ENCODE measurements at regions not wholly inside any gene's neighbourhood (a gene's known extent, or its start where the extent isn't known, plus 50 kb on each side); places are given as distances from the start of the nearest gene placed in this dataset.

DNA sequence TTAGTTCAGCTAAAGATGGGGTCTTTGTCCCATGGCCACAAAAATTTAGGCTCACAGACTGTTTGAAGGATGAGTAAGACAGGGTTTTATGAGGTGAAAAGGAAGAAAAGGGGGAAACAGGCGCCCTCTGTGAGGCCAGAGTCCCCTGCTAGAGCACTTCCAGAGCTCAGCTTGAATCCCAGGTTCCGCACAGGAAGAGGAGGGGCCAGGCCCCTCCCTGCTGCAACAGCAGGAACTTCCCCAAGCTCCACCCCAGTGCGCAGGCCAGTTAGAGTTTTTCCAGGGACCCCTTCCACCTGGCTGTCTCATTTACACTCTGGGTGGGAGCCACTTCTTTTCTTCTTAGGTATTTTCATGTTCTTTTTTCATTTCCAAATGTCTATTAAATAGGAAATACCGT is 480.8 kb downstream of the PSAT1 start:
- intact Hi-C loops (cut with DNase I; ENCODE audit: low total_unique reads), result no loop called here
- no peak for DNase-seq
- Histone ChIP-seq H3K4me1 (no peaks in the 10 kb centered on the region), H3K4me3 (no peak overlapping the region), H3K9me3 (no peaks in the 10 kb centered on the region), H3K36me3 (no peaks in the 10 kb centered on the region), H3K27ac (no peak overlapping the region), H3K27me3 (no peaks in the 10 kb centered on the region)
- WGBS, 5 donors, result 69 to 82% (median 79%) methylated on average over 4 of the region's 4 CpGs
- TF ChIP-seq POLR2AphosphoS5 (IDR thresholded peaks at IDR 0.05), result no peak
- TF ChIP-seq CTCF (IDR thresholded peaks at IDR 0.05), result no peak
- TF ChIP-seq POLR2A (IDR thresholded peaks at IDR 0.05), result no peak
- TF ChIP-seq EP300 (IDR thresholded peaks at IDR 0.05), result no peak

GRCh38 chr9:78778318-78778717 is 481.4 kb downstream of the PSAT1 start:
- no peak for DNase-seq
- Histone ChIP-seq H3K27me3 (no peaks in the 10 kb centered on the region), H3K4me1 (no peaks in the 10 kb centered on the region), H3K36me3 (no peaks in the 10 kb centered on the region), H3K9me3 (no peaks in the 10 kb centered on the region), H3K4me3 (no peak overlapping the region), H3K27ac (no peak overlapping the region)
- TF ChIP-seq CTCF (IDR thresholded peaks at IDR 0.05), result no peak
- no peak for TF ChIP-seq POLR2AphosphoS5 (IDR thresholded peaks at IDR 0.05)
- no peak for TF ChIP-seq EP300 (IDR thresholded peaks at IDR 0.05)
- no peak for TF ChIP-seq POLR2A (IDR thresholded peaks at IDR 0.05)
- WGBS, 5 donors, result 51 to 65% (median 58%) methylated on average over 3 of the region's 3 CpGs
- intact Hi-C loops (cut with DNase I; ENCODE audit: low total_unique reads), result no loop called here

GRCh38 chr9:78778861-78779374 is 482.0 kb downstream of the PSAT1 start:
- H3K36me3 ChIP-seq, result no peaks in the 10 kb centered on the region
- intact Hi-C loops (cut with DNase I; ENCODE audit: low total_unique reads), result no loop called here
- H3K4me3 ChIP-seq, result no peak overlapping the region
- DNase-seq, result peak in 1 of 2 donors; percentile 16
- no peaks in the 10 kb centered on the region for H3K4me1 ChIP-seq
- 57 to 76% (median 74%) methylated on average over 4 of the region's 4 CpGs for WGBS, 5 donors
- no peaks in the 10 kb centered on the region for H3K27me3 ChIP-seq
- TF ChIP-seq POLR2AphosphoS5 (IDR thresholded peaks at IDR 0.05) (no peak), CTCF (IDR thresholded peaks at IDR 0.05) (no peak), POLR2A (IDR thresholded peaks at IDR 0.05) (no peak), EP300 (IDR thresholded peaks at IDR 0.05) (no peak)
- no peak overlapping the region for H3K27ac ChIP-seq
- H3K9me3 ChIP-seq, result no peaks in the 10 kb centered on the region

DNA sequence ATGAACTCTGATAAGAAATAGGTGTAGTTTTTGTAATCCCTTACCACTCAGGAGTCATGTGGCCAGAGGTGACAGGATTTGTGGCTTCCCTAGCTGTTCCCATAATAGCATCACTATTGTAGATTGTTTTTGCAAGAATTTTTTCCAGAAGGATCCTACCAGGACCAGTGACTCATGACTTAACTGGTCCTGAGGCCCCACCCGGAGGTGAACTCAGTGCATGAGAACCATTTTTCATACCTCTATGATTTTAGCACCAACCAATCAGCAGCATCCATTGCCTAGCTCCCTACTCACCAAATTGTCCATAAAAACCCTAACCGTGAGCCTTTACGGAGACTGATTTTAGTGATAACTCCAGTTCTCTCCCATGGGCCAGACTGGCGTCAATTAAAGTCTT is 484.8 kb downstream of the PSAT1 start:
- intact Hi-C loops (cut with DNase I; ENCODE audit: low total_unique reads), result no loop called here
- Histone ChIP-seq H3K4me3 (no peak overlapping the region), H3K27ac (no peak overlapping the region), H3K4me1 (no peaks in the 10 kb centered on the region), H3K27me3 (no peaks in the 10 kb centered on the region), H3K9me3 (no peaks in the 10 kb centered on the region), H3K36me3 (no peaks in the 10 kb centered on the region)
- TF ChIP-seq POLR2A (IDR thresholded peaks at IDR 0.05) (no peak), CTCF (IDR thresholded peaks at IDR 0.05) (no peak), EP300 (IDR thresholded peaks at IDR 0.05) (no peak), POLR2AphosphoS5 (IDR thresholded peaks at IDR 0.05) (no peak)
- DNase-seq, result no peak
- WGBS, 5 donors, result 89 to 95% (median 94%) methylated on average over 4 of the region's 4 CpGs

All from stomach (tissue), 8 donors.